A673 (cell line): ENCODE measurements at regions not wholly inside any gene's neighbourhood (a gene's known extent, or its start where the extent isn't known, plus 50 kb on each side); places are given as distances from the start of the nearest gene placed in this dataset.

ENCODE experiments used
- EZH2 ChIP-seq: fragments of 200-600 bp; sonication (generic); IDR thresholded peaks from 2 replicates; pipeline ENCODE4 v1.6.1; 2017; ENCODE audit warnings: borderline replicate concordance, low read depth, mild to moderate bottlenecking, mixed read lengths, antibody characterized with exemption, low read length; ENCODE audit not compliant: poor library complexity, severe bottlenecking
- TF ChIP-seq, protein P1 (sequence below): fragments of 300-800, 200-600 bp; sonication (generic); conservative IDR thresholded peaks from 2 replicates; pipeline ENCODE4 v1.5.1; 2017; ENCODE audit warnings: low read depth, mild to moderate bottlenecking, antibody characterized with exemption, low read length, moderate library complexity, mixed read lengths

DNA sequence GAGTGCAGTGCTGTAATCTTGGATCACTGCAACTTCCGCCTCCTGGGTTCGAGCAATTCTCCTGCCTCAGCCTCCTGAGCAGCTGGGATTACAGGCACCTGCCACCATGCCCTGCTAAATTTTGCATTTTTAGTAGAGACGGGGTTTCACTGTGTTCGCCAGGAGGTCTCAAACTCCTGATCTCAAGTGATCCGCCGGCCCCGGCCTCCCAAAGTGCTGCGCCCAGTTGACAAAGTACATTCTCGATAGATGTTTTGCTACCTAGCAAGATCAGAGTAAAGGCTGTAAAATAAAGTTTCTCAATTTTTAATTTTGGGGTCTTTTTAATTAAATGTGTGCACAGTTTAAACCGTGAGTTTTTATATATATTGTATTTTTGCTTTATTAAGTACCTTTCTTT, 248.9 kb downstream of the CCER1 start:
- TF ChIP-seq, protein P1, sequence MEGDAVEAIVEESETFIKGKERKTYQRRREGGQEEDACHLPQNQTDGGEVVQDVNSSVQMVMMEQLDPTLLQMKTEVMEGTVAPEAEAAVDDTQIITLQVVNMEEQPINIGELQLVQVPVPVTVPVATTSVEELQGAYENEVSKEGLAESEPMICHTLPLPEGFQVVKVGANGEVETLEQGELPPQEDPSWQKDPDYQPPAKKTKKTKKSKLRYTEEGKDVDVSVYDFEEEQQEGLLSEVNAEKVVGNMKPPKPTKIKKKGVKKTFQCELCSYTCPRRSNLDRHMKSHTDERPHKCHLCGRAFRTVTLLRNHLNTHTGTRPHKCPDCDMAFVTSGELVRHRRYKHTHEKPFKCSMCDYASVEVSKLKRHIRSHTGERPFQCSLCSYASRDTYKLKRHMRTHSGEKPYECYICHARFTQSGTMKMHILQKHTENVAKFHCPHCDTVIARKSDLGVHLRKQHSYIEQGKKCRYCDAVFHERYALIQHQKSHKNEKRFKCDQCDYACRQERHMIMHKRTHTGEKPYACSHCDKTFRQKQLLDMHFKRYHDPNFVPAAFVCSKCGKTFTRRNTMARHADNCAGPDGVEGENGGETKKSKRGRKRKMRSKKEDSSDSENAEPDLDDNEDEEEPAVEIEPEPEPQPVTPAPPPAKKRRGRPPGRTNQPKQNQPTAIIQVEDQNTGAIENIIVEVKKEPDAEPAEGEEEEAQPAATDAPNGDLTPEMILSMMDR, result no peak
- no peak for TF ChIP-seq EZH2
